NB4 (cell line): ENCODE measurements at regions not wholly inside any gene's neighbourhood (a gene's known extent, or its start where the extent isn't known, plus 50 kb on each side); places are given as distances from the start of the nearest gene placed in this dataset.
"Not testable (repeated sequence)": the region's sequence is repeated elsewhere in the genome, so short reads cannot be mapped to it uniquely, and the experiment has no call there.

Experiments used
- DNase-seq: peaks from one replicate; pipeline ENCODE4 v3.0.0; 2010; ENCODE audit warnings: low read depth
- H3K4me3 ChIP-seq: one replicate; pipeline ENCODE4 v1.5.1; 2011; ENCODE audit warnings: mild to moderate bottlenecking, low read depth, low read length, moderate library complexity
- MYC ChIP-seq: IDR thresholded peaks from 2 replicates; pipeline ENCODE4 v1.6.1; 2011; ENCODE audit warnings: low read depth, low read length
- POLR2A ChIP-seq: IDR thresholded peaks from 2 replicates; pipeline ENCODE4 v1.6.1; 2011; ENCODE audit warnings: mild to moderate bottlenecking; ENCODE audit not compliant: insufficient read length; ENCODE audit errors: extremely low read depth
- TF ChIP-seq, protein P1 (sequence below): IDR thresholded peaks from 2 replicates; pipeline ENCODE4 v1.6.1; 2011; ENCODE audit warnings: low read depth, low read length
- TF ChIP-seq, protein P2 (sequence below): IDR thresholded peaks from one replicate; pipeline ENCODE4 v1.5.1; 2012; ENCODE audit warnings: low read depth, low read length

DNA sequence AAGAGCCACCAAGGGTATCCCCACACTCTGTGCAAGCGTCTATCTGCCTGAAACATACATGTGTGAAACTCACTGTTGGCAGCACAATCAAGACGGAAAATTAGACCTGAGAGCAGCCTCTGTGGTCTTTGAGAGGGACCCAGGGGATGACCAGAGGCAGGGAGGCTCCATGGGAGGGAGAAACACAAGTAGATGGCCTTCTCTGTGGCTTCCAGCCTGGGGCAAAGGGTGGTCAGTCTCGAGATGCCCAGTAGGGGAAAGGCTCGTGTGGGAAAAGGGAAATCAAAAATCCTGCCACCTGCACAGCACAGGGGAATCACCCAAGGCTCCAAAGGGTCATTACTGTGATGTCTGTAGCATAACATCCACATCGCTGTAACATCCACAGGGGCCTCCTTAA, 823.3 kb downstream of the KCNJ18 start:
- no peak for DNase-seq
- TF ChIP-seq MYC (no peak), POLR2A (no peak)
- TF ChIP-seq, protein P1, sequence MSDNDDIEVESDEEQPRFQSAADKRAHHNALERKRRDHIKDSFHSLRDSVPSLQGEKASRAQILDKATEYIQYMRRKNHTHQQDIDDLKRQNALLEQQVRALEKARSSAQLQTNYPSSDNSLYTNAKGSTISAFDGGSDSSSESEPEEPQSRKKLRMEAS: no peak
- TF ChIP-seq, protein P2, sequence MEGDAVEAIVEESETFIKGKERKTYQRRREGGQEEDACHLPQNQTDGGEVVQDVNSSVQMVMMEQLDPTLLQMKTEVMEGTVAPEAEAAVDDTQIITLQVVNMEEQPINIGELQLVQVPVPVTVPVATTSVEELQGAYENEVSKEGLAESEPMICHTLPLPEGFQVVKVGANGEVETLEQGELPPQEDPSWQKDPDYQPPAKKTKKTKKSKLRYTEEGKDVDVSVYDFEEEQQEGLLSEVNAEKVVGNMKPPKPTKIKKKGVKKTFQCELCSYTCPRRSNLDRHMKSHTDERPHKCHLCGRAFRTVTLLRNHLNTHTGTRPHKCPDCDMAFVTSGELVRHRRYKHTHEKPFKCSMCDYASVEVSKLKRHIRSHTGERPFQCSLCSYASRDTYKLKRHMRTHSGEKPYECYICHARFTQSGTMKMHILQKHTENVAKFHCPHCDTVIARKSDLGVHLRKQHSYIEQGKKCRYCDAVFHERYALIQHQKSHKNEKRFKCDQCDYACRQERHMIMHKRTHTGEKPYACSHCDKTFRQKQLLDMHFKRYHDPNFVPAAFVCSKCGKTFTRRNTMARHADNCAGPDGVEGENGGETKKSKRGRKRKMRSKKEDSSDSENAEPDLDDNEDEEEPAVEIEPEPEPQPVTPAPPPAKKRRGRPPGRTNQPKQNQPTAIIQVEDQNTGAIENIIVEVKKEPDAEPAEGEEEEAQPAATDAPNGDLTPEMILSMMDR: no peak
- no peak overlapping the region for H3K4me3 ChIP-seq

DNA sequence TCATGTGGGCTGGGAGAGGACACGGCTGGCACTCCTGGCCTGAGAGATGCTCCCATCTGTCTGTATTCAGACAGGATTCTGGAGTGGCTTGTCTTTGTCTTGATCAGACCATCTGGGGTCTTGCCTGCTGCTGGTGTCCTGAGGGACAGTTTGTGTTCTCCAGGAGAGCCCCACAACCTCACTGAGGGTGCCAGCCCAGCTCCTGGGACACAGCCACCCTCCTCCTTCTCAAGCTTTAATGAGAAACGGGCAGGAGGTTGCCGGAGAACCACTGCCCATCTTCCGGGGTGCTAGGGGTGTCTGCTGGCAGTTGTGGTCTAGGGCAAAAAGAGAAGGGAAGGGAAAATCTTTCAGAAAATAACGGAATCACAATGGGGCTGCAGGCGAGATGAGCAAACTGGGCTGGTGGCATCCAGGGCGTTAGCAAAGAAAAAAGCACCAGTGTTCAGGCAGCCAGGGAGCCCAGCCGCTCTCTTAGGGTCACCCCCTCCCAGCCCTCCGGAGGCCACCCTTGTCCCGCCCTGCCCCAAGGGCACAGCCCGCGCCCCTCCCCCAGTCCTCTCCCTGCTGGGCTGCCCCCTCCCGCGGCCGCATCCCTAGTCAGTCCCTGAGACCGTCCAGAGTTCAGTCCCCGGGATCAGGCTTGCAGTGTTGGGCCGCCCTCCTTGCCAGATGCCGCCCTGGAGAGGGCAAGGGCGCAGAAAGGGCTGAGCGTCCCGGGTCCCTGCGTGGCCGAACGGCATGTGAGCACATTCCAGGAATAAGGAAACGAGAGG, 824.7 kb downstream of the KCNJ18 start:
- no peak overlapping the region for H3K4me3 ChIP-seq
- TF ChIP-seq, protein P1: no peak
- TF ChIP-seq MYC (no peak), POLR2A (no peak)
- TF ChIP-seq, protein P2: no peak
- DNase-seq: no peak

DNA sequence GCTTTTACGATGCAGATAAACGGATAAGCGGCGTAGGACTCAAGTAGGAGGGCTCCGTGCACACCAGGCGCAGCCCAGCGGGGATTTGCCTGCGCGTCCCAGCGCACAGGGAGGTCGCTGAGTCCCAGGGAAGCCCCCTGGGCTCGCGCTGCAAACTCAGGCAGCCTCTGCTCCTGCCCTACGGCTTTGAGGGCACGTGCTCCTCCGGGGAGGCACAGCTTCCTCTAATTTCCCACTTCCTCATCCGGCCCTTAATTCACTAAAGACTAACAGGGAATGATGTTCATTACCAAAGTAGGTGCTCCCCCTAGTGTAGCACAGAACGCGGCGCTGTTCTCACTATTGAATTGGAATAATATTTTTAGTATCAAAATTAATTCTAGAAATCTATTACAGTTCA, 825.4 kb downstream of the KCNJ18 start:
- peak; percentile 54 for DNase-seq
- TF ChIP-seq MYC (peak; percentile 11; the same call in 1 of the 2 replicates), POLR2A (no peak)
- TF ChIP-seq, protein P1: peak; percentile 19; the same call in 1 of the 2 replicates
- TF ChIP-seq, protein P2: peak; percentile 37
- no peak overlapping the region for H3K4me3 ChIP-seq

DNA sequence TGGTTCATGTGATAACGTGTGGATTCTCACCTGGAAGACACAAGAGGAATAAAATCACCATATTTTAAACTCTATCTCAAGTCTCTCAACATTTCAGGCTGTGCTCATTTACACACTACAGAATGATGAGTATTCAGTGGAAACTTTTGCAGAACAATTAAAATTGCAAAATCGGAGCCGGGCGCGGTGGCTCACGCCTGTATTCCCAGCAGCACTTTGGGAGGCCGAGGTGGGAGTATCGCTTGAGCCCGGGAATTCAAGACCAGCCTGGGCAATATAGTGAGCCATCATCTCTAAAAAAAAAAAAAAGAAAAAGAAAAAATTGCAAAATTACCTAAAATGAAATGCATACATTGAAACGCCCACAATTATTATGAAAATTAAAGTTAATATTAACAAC, 825.9 kb downstream of the KCNJ18 start:
- TF ChIP-seq, protein P2: no peak
- TF ChIP-seq POLR2A: no peak
- no peak for TF ChIP-seq MYC
- TF ChIP-seq, protein P1: no peak
- no peak overlapping the region for H3K4me3 ChIP-seq
- DNase-seq: no peak

DNA sequence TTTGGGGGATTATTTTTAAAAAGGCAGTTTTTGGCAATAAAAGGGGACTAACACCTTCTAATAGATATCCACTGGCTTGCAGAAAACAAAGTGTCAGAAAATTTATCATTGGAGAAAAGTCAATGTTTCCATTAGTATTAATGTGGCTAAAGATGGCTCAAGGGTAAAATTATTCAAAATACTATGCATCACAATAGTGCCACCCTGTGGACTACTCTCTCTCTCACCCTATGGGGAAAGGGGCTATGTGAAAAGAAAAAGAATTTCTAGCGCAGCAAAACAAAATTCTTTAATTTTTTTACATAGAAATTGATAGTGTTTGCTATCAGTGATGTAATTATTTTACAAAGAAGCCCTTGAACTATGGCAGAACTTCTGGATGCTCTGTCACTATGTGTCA, 856.5 kb downstream of the KCNJ18 start:
- DNase-seq, H3K4me3 ChIP-seq: not testable (repeated sequence)
- TF ChIP-seq, protein P2: peak; percentile 2

DNA sequence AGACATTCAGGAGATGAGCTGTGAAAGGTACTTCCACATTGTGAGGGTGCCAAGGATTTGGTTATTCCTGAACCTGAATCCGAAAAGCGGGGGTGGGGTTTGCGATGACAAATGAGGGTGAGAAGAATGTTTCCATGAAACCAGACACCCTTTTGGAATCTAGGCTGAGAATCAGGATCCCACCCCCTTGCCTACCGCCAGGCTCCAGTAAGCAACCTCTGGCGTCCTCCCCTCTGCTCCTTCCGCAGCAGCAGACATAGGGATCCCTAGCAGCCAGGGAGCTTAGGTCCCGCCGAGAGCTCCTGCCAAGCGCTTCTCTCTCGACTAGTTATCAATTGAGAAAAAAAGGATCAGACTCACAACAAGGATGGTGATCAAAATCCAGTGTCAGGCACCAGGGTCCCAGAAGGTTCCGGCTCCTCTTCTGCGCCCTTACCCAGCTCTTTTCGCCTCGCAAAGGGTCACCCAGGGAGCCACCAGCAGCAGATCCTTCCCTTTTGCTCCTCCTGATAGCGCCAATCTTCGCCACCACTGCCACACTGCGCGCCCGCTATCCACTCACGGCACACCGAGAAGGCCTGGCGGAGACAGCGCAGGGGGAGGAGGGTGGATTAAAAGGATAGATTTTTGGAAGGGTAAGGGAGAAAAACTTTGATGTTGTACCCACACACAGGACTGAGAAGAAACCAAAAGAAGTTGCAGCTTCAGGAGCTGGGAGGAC, 859.5 kb downstream of the KCNJ18 start:
- not testable (repeated sequence) for H3K4me3 ChIP-seq, DNase-seq
